ENCODE measurements at regions not wholly inside any gene's neighbourhood (a gene's known extent, or its start where the extent isn't known, plus 50 kb on each side); places are given as distances from the start of the nearest gene placed in this dataset.

GRCh38 chr10:16297069-16297468 is 139.7 kb upstream of the PTER start:
- no peak overlapping the region for H3K9ac ChIP-seq (ENCODE audit: low read length)
- no peaks in the 10 kb centered on the region for H3K36me3 ChIP-seq (replicated peaks; ENCODE audit: low read depth, low read length)
- H2AFZ ChIP-seq (ENCODE audit: low read depth, low read length), result no peak overlapping the region
- H4K20me1 ChIP-seq (ENCODE audit: insufficient read depth, low read length), result no peaks in the 10 kb centered on the region
- no peaks in the 10 kb centered on the region for H3K9me3 ChIP-seq (ENCODE audit: insufficient read depth, low read length)
- no peak overlapping the region for H3K4me3 ChIP-seq (ENCODE audit: low read length)
- no peaks in the 10 kb centered on the region for H3K27me3 ChIP-seq (ENCODE audit: low read depth, low read length)
- TF ChIP-seq CTCF (IDR thresholded peaks at IDR 0.05; ENCODE audit: low read depth, low read length), result no peak
- no peak for TF ChIP-seq EZH2phosphoT487 (IDR thresholded peaks at IDR 0.05; ENCODE audit: low read depth)
- no peak overlapping the region for H3K27ac ChIP-seq (ENCODE audit: low read length)
- H3K4me2 ChIP-seq (ENCODE audit: low read length), result no peak overlapping the region
- no peaks in the 10 kb centered on the region for H3K4me1 ChIP-seq (ENCODE audit: low read length)
- no peaks in the 10 kb centered on the region for H3K79me2 ChIP-seq (ENCODE audit: low read length)

- Histone ChIP-seq H3K27me3 (ENCODE audit: low read depth, low read length) (no peaks in the 10 kb centered on the region), H3K4me1 (ENCODE audit: low read length) (no peaks in the 10 kb centered on the region), H3K27ac (ENCODE audit: low read length) (no peak overlapping the region), H3K4me3 (ENCODE audit: low read length) (no peak overlapping the region), H3K36me3 (replicated peaks; ENCODE audit: low read depth, low read length) (no peaks in the 10 kb centered on the region), H3K4me2 (ENCODE audit: low read length) (no peak overlapping the region), H2AFZ (ENCODE audit: low read depth, low read length) (no peak overlapping the region), H3K9me3 (ENCODE audit: insufficient read depth, low read length) (no peaks in the 10 kb centered on the region), H4K20me1 (ENCODE audit: insufficient read depth, low read length) (no peaks in the 10 kb centered on the region), H3K9ac (ENCODE audit: low read length) (no peak overlapping the region), H3K79me2 (ENCODE audit: low read length) (no peaks in the 10 kb centered on the region)
- TF ChIP-seq EZH2phosphoT487 (IDR thresholded peaks at IDR 0.05; ENCODE audit: low read depth) (no peak), CTCF (IDR thresholded peaks at IDR 0.05; ENCODE audit: low read depth, low read length) (no peak)
Observed at GRCh38 chr10:16297642-16298041, 139.2 kb upstream of the PTER start.

GRCh38 chr10:16304311-16304710 is 132.5 kb upstream of the PTER start:
- TF ChIP-seq CTCF (IDR thresholded peaks at IDR 0.05; ENCODE audit: low read depth, low read length) (no peak), EZH2phosphoT487 (IDR thresholded peaks at IDR 0.05; ENCODE audit: low read depth) (no peak)

GRCh38 chr10:16310440-16310839 is 126.4 kb upstream of the PTER start:
- no peaks in the 10 kb centered on the region for H3K27me3 ChIP-seq (ENCODE audit: low read depth, low read length)
- no peak overlapping the region for H3K27ac ChIP-seq (ENCODE audit: low read length)
- H4K20me1 ChIP-seq (ENCODE audit: insufficient read depth, low read length), result no peaks in the 10 kb centered on the region
- H2AFZ ChIP-seq (ENCODE audit: low read depth, low read length), result no peak overlapping the region
- H3K9ac ChIP-seq (ENCODE audit: low read length), result no peak overlapping the region
- H3K4me3 ChIP-seq (ENCODE audit: low read length), result no peak overlapping the region
- H3K9me3 ChIP-seq (ENCODE audit: insufficient read depth, low read length), result no peaks in the 10 kb centered on the region
- H3K36me3 ChIP-seq (replicated peaks; ENCODE audit: low read depth, low read length), result no peaks in the 10 kb centered on the region
- H3K4me1 ChIP-seq (ENCODE audit: low read length), result no peaks in the 10 kb centered on the region
- H3K4me2 ChIP-seq (ENCODE audit: low read length), result no peak overlapping the region
- no peaks in the 10 kb centered on the region for H3K79me2 ChIP-seq (ENCODE audit: low read length)
- TF ChIP-seq EZH2phosphoT487 (IDR thresholded peaks at IDR 0.05; ENCODE audit: low read depth) (no peak), CTCF (IDR thresholded peaks at IDR 0.05; ENCODE audit: low read depth, low read length) (no peak)

More at GRCh38 chr10:16304311-16304710, 132.5 kb upstream of the PTER start:
- H4K20me1 ChIP-seq (ENCODE audit: insufficient read depth, low read length), result no peaks in the 10 kb centered on the region
- no peak overlapping the region for H2AFZ ChIP-seq (ENCODE audit: low read depth, low read length)
- no peak overlapping the region for H3K4me2 ChIP-seq (ENCODE audit: low read length)
- no peak overlapping the region for H3K27ac ChIP-seq (ENCODE audit: low read length)
- no peaks in the 10 kb centered on the region for H3K79me2 ChIP-seq (ENCODE audit: low read length)
- no peak overlapping the region for H3K4me3 ChIP-seq (ENCODE audit: low read length)
- H3K9ac ChIP-seq (ENCODE audit: low read length), result no peak overlapping the region
- no peaks in the 10 kb centered on the region for H3K4me1 ChIP-seq (ENCODE audit: low read length)
- H3K36me3 ChIP-seq (replicated peaks; ENCODE audit: low read depth, low read length), result no peaks in the 10 kb centered on the region
- no peaks in the 10 kb centered on the region for H3K9me3 ChIP-seq (ENCODE audit: insufficient read depth, low read length)
- H3K27me3 ChIP-seq (ENCODE audit: low read depth, low read length), result no peaks in the 10 kb centered on the region

All from OCI-LY3 (cell line).